Spleen (tissue), 7 donors: ENCODE measurements at regions not wholly inside any gene's neighbourhood (a gene's known extent, or its start where the extent isn't known, plus 50 kb on each side); places are given as distances from the start of the nearest gene placed in this dataset.

ENCODE experiments used
- CTCF ChIP-seq, 11 experiments: fragments of 200-600 bp in 7 of 11; fragments of 450-650 bp in 4 of 11; sonication (generic) in 4 of 11; IDR thresholded peaks in 8 of 11; conservative IDR thresholded peaks in 3 of 11; 1 replicate in 7 of 11; 2 replicates in 4 of 11; pipeline versions ENCODE4 v1.4.0 to v1.8.0; 2016 to 2021; ENCODE audit warnings: antibody characterized with exemption in 11 of 11, inconsistent platforms in 4 of 11, mild to moderate bottlenecking in 1 of 11
- POLR2A ChIP-seq, 3 donors: fragments of 450-650 bp; IDR thresholded peaks; one replicate each; pipeline ENCODE4 v1.5.1; 2017; ENCODE audit warnings: antibody characterized with exemption in 3 of 3, mild to moderate bottlenecking in 1 of 3
- donor health status: DM: no; HTN: no; CAD: no; lungs with moderate emphysema.
- donor health status: DM: no; HTN: no; CAD: no.
- donor health status: DM: no; HTN: no; CAD: no.

- TF ChIP-seq CTCF (IDR thresholded peaks at IDR 0.05 in 8 of 11, conservative IDR thresholded peaks at IDR 0.05 in 3 of 11) (no peak), POLR2A (IDR thresholded peaks at IDR 0.05) (no peak)
These were observed 142.7 kb downstream of the TENT5A start for GRCh38 chr6:81609736-81610135.
